ENCODE measurements at regions not wholly inside any gene's neighbourhood (a gene's known extent, or its start where the extent isn't known, plus 50 kb on each side); places are given as distances from the start of the nearest gene placed in this dataset.

DNA sequence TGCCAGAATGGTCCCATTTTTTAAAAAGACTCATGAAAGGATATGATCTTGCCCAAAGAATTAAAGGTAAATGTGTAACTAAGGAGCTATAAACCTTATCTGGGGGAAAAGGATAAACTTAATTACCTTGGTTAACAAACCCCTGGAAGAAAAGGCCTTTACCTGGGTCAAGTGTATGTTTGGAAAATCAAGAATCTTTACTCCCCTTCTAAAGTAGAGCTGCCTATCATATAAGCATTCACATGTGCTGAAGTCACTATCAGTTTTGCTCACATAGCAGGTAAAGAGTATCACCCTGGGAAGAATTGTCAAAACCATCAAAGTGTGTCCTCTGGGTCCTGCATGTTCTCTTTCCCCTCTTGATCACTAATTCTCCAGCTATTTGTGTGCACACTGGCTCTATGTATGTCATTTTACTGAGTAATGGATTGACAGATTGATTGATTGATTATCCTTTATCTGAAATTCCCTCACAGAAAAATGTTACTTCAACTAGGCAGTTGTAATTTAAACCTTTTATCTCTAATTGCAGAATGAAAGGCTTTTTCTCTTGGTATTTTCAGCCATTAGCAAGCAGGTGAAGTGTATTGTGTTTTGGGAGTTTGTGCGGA, 199.4 kb downstream of the NOL4 start:
- Mint-ChIP-seq H3K27ac (peak overlapping the region; percentile 39), H3K4me3 (ENCODE audit: low read depth) (peak overlapping the region; percentile 18), H3K9me3 (ENCODE audit: low read depth) (peaks cover 3% of the 10 kb centered on the region), H3K36me3 (ENCODE audit: insufficient read depth) (peaks cover 3% of the 10 kb centered on the region), H3K27me3 (no peaks in the 10 kb centered on the region), H3K4me1 (ENCODE audit: low read depth) (peaks cover 31% of the 10 kb centered on the region)
- TF ChIP-seq, protein P1, sequence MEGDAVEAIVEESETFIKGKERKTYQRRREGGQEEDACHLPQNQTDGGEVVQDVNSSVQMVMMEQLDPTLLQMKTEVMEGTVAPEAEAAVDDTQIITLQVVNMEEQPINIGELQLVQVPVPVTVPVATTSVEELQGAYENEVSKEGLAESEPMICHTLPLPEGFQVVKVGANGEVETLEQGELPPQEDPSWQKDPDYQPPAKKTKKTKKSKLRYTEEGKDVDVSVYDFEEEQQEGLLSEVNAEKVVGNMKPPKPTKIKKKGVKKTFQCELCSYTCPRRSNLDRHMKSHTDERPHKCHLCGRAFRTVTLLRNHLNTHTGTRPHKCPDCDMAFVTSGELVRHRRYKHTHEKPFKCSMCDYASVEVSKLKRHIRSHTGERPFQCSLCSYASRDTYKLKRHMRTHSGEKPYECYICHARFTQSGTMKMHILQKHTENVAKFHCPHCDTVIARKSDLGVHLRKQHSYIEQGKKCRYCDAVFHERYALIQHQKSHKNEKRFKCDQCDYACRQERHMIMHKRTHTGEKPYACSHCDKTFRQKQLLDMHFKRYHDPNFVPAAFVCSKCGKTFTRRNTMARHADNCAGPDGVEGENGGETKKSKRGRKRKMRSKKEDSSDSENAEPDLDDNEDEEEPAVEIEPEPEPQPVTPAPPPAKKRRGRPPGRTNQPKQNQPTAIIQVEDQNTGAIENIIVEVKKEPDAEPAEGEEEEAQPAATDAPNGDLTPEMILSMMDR (IDR thresholded peaks at IDR 0.05; ENCODE audit: unreplicated experiment): no peak
- no peak for DNase-seq (ENCODE audit: low spot score, unreplicated experiment)

DNA sequence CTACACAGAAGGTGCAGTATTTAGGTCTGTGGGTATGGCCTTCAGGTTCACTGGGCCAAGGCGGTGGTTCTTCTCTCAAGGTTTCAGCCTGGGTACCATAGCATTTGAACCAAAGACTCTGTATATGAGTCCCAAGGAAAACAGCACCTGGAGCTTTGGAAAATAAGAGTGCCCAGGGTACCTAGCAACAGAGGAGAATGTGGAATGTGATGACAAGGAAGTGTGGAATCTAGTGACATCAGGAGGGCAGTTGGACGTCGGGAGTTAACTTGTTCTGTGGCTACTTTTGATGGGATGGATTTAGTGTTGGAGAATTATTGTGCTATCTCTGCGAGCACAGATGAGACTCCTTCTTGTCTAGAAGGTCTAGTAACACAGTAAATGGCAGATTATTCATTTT, 201.2 kb downstream of the NOL4 start:
- H3K27ac Mint-ChIP-seq: no peak overlapping the region

DNA sequence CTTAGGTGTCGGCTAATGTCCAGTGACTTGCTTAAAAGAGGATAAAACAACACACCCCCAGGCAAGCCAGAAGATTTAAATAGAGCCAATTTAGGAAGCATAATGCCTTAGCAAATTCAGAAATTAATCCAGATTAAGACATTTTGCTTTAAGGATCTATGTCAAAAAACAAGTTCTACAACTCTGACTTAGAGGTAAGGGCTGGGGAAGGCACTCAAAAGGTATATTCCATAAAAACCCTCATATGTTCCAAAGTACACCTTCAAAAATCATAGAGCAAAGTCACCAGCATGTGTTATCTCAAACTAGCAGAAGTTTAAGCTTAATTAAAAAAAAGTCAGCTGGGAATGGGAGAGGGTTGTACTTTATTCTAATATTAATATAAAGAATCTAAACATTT, 206.4 kb downstream of the NOL4 start:
- Mint-ChIP-seq H3K4me1 (ENCODE audit: low read depth) (peaks cover 2% of the 10 kb centered on the region), H3K36me3 (ENCODE audit: insufficient read depth) (no peaks in the 10 kb centered on the region), H3K27me3 (no peaks in the 10 kb centered on the region), H3K4me3 (ENCODE audit: low read depth) (no peak overlapping the region), H3K9me3 (ENCODE audit: low read depth) (no peaks in the 10 kb centered on the region), H3K27ac (no peak overlapping the region)
- TF ChIP-seq, protein P1 (IDR thresholded peaks at IDR 0.05; ENCODE audit: unreplicated experiment): no peak
- no peak for DNase-seq (ENCODE audit: low spot score, unreplicated experiment)

More for the DNA sequence above, 201.2 kb downstream of the NOL4 start:
- Mint-ChIP-seq H3K4me3 (ENCODE audit: low read depth) (no peak overlapping the region), H3K4me1 (ENCODE audit: low read depth) (peaks cover 33% of the 10 kb centered on the region), H3K9me3 (ENCODE audit: low read depth) (peaks cover 3% of the 10 kb centered on the region), H3K27me3 (no peaks in the 10 kb centered on the region), H3K36me3 (ENCODE audit: insufficient read depth) (peaks cover 3% of the 10 kb centered on the region)
- TF ChIP-seq, protein P1 (IDR thresholded peaks at IDR 0.05; ENCODE audit: unreplicated experiment): no peak
- DNase-seq (ENCODE audit: low spot score, unreplicated experiment): no peak

DNA sequence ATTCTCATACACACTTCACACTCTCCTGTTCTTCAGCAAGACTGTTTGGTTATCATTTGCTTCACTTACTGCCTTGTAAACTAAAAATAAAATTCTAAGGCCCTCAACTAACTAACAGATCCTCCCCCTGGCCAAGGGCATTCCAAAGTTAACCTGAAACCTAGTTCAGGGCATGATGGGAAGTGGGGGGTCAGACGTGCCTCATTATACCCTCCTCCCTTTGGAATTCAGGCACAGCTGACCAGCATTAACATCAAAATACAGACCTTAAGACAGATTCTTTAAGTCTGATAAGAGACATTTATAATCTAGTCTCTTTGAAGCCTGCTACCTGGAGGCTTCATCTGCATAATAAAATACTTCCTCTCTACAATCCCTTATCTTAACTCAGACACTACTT, 221.0 kb downstream of the NOL4 start:
- DNase-seq (ENCODE audit: low spot score, unreplicated experiment): no peak
- Mint-ChIP-seq H3K36me3 (ENCODE audit: insufficient read depth) (no peaks in the 10 kb centered on the region), H3K27ac (peak overlapping the region; percentile 2), H3K9me3 (ENCODE audit: low read depth) (peaks cover 5% of the 10 kb centered on the region), H3K4me3 (ENCODE audit: low read depth) (no peak overlapping the region), H3K27me3 (no peaks in the 10 kb centered on the region), H3K4me1 (ENCODE audit: low read depth) (peaks cover 6% of the 10 kb centered on the region)
- TF ChIP-seq, protein P1 (IDR thresholded peaks at IDR 0.05; ENCODE audit: unreplicated experiment): no peak

DNA sequence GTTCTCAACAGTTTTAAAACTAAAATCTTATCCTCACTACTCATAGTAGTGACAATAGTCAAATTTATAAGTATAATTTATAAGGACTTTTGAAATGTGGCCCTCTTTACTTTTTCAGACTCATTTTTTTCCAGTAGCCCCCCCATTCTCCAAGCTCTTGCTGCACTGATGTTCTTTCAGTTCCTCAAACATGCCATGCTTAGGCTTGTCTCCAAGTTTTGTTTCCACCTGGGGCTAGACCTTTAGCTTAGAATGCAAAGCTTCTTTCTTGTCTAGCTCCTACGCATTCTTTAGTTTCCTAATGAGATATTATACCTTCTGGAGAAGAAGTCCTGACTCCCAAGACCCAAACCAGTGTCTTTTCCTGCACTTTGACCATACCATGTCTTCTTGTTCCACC, 222.6 kb downstream of the NOL4 start:
- peaks cover 5% of the 10 kb centered on the region for H3K9me3 Mint-ChIP-seq (ENCODE audit: low read depth)
- H3K27me3 Mint-ChIP-seq: no peaks in the 10 kb centered on the region
- peaks cover 7% of the 10 kb centered on the region for H3K4me1 Mint-ChIP-seq (ENCODE audit: low read depth)
- H3K4me3 Mint-ChIP-seq (ENCODE audit: low read depth): no peak overlapping the region
- H3K27ac Mint-ChIP-seq: no peak overlapping the region
- no peaks in the 10 kb centered on the region for H3K36me3 Mint-ChIP-seq (ENCODE audit: insufficient read depth)
- TF ChIP-seq, protein P1 (IDR thresholded peaks at IDR 0.05; ENCODE audit: unreplicated experiment): no peak
- no peak for DNase-seq (ENCODE audit: low spot score, unreplicated experiment)
